Adrenal gland (tissue), 9 donors: ENCODE measurements at regions not wholly inside any gene's neighbourhood (a gene's known extent, or its start where the extent isn't known, plus 50 kb on each side); places are given as distances from the start of the nearest gene placed in this dataset.

Experiments used
- DNase-seq, 7 donors: peaks; one replicate each; pipeline ENCODE4 v3.0.0-alpha.2; 2019 to 2020
- H3K27ac ChIP-seq, 5 donors: fragments of 200-600 bp; sonication (generic) in 4 of 5; 1 replicate in 3 of 5; 2 replicates in 2 of 5; pipeline versions ENCODE4 v1.5.1 to v1.8.0; 2016 to 2020; ENCODE audit warnings: mild to moderate bottlenecking in 1 of 5
- H3K27me3 ChIP-seq: fragments of 200-600 bp; 2 replicates; pipeline ENCODE4 v1.8.0; 2021
- H3K36me3 ChIP-seq, 2 donors: fragments of 200-600 bp; replicated peaks in 1 of 2; 1 replicate in 1 of 2; 2 replicates in 1 of 2; pipeline versions ENCODE4 v1.5.1 to v1.8.0; 2018 to 2022
- H3K4me1 ChIP-seq, 2 donors: fragments of 200-600 bp; replicated peaks in 1 of 2; 1 replicate in 1 of 2; 2 replicates in 1 of 2; pipeline versions ENCODE4 v1.5.1 to v1.8.0; 2018 to 2021
- H3K4me3 ChIP-seq, 4 donors: fragments of 200-600 bp; sonication (generic) in 3 of 4; one replicate each; pipeline ENCODE4 v1.5.1; 2016 to 2018
- H3K9me3 ChIP-seq, 3 donors: fragments of 200-600 bp; sonication (generic) in 1 of 3; replicated peaks in 1 of 3; 1 replicate in 2 of 3; 2 replicates in 1 of 3; pipeline versions ENCODE4 v1.5.1 to v1.8.0; 2016 to 2021
- CTCF ChIP-seq, 6 experiments: fragments of 450-650 bp in 4 of 6; fragments of 200-600 bp in 2 of 6; sonication (generic) in 1 of 6; IDR thresholded peaks; 1 replicate in 5 of 6; 2 replicates in 1 of 6; pipeline versions ENCODE4 v1.5.1 to v1.8.0; 2016 to 2021; ENCODE audit warnings: antibody characterized with exemption in 6 of 6, mild to moderate bottlenecking in 2 of 6, moderate library complexity in 1 of 6
- POLR2A ChIP-seq, 2 donors: fragments of 450-650 bp; IDR thresholded peaks; one replicate each; pipeline ENCODE4 v1.6.1; 2017; ENCODE audit warnings: antibody characterized with exemption in 2 of 2, mild to moderate bottlenecking in 2 of 2, moderate library complexity in 1 of 2
- WGBS, 4 donors: extraction: QIAGEN DNeasy Blood & Tissue Kit in 2 of 4; methylation state at CpG; one replicate each; pipeline versions ENCODE4 v1.1.5 to v1.1.7; 2013 to 2017; 5-methylcytosine and 5-hydroxymethylcytosine counted together
- intact Hi-C, 2 donors: fragments of 100-400 bp; cut with DNase I; formaldehyde crosslinking; loops; one replicate each; pipeline versions ENCODE4 v1.14.1 to v1.15.0; 2022 to 2023
- donor health status: healthy with polysubstance abuse.
- donor health status: Bipolar disorder and iron deficiency.
- donor health status: DM: yes; HTN: yes; CAD: no.
- donor health status: DM: no; HTN: no; CAD: no.
- donor health status: DM: no; HTN: no; CAD: no.

GRCh38 chr10:117761695-117762094 is 219.1 kb downstream of the EMX2 start:
- no peak overlapping the region for H3K27ac ChIP-seq
- H3K4me3 ChIP-seq = no peak overlapping the region
- intact Hi-C loops = no loop called here
- no peak for TF ChIP-seq POLR2A (IDR thresholded peaks at IDR 0.05)
- TF ChIP-seq CTCF (IDR thresholded peaks at IDR 0.05) = no peak
- 41 to 52% (median 48%) methylated on average over 6 of the region's 6 CpGs for WGBS, 4 donors
- DNase-seq = no peak
- peaks cover 8% of the 10 kb centered on the region for H3K27me3 ChIP-seq
- H3K36me3 ChIP-seq = no peaks in the 10 kb centered on the region
- no peaks in the 10 kb centered on the region for H3K9me3 ChIP-seq
- H3K4me1 ChIP-seq = no peaks in the 10 kb centered on the region

GRCh38 chr10:117762126-117762818 is 219.7 kb downstream of the EMX2 start:
- H3K4me3 ChIP-seq = no peak overlapping the region
- H3K36me3 ChIP-seq = no peaks in the 10 kb centered on the region
- H3K9me3 ChIP-seq = no peaks in the 10 kb centered on the region
- intact Hi-C loops = no loop called here
- WGBS, 4 donors = 64 to 75% (median 67%) methylated on average over 12 to 14 of the region's 14 CpGs
- no peak overlapping the region for H3K27ac ChIP-seq
- H3K4me1 ChIP-seq = no peaks in the 10 kb centered on the region
- no peak for TF ChIP-seq CTCF (IDR thresholded peaks at IDR 0.05)
- TF ChIP-seq POLR2A (IDR thresholded peaks at IDR 0.05) = no peak
- no peak for DNase-seq
- H3K27me3 ChIP-seq = peaks cover 8% of the 10 kb centered on the region

- no peaks in the 10 kb centered on the region for H3K4me1 ChIP-seq
- H3K4me3 ChIP-seq = no peak overlapping the region
- WGBS, 4 donors = 54 to 72% (median 58%) methylated on average over 6 to 9 of the region's 9 CpGs
- no peaks in the 10 kb centered on the region for H3K36me3 ChIP-seq
- DNase-seq = peak in 4 of 7 donors; percentile 10 to 27 (median 20)
- TF ChIP-seq CTCF (IDR thresholded peaks at IDR 0.05) = no peak
- TF ChIP-seq POLR2A (IDR thresholded peaks at IDR 0.05) = no peak
- intact Hi-C loops = no loop called here
- H3K27me3 ChIP-seq = peaks cover 8% of the 10 kb centered on the region
- H3K9me3 ChIP-seq = no peaks in the 10 kb centered on the region
- no peak overlapping the region for H3K27ac ChIP-seq
Observed at GRCh38 chr10:117762819-117763172, 220.2 kb downstream of the EMX2 start.

GRCh38 chr10:117763528-117763927 is 221.0 kb downstream of the EMX2 start:
- 77 to 87% (median 80%) methylated on average over 4 of the region's 4 CpGs for WGBS, 4 donors
- no peak overlapping the region for H3K27ac ChIP-seq
- H3K4me3 ChIP-seq = no peak overlapping the region
- DNase-seq = no peak
- no peaks in the 10 kb centered on the region for H3K4me1 ChIP-seq
- no peaks in the 10 kb centered on the region for H3K36me3 ChIP-seq
- intact Hi-C loops = no loop called here
- no peaks in the 10 kb centered on the region for H3K9me3 ChIP-seq
- peaks cover 8% of the 10 kb centered on the region for H3K27me3 ChIP-seq
- no peak for TF ChIP-seq POLR2A (IDR thresholded peaks at IDR 0.05)
- no peak for TF ChIP-seq CTCF (IDR thresholded peaks at IDR 0.05)
